ENCODE measurements at regions not wholly inside any gene's neighbourhood (a gene's known extent, or its start where the extent isn't known, plus 50 kb on each side); places are given as distances from the start of the nearest gene placed in this dataset.

DNA sequence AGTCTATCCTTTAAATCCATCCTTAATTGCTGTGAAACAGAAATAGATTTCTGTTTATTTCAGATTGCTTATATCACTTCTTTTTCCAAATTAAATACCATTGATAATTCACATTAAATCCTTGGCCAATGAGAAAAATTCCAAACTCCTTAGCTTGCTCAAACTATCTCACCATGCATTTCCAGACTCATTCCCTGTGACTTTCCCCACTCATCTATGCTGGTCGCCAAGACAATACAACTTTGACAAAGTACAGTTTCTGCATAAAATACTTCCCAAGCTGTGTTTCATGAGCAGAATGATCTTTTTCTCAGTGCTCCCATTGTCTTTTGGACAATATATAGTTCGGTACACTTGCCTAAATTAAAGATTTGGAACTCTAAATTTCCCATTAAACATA lies 575.6 kb downstream of the CPS1 start:
- TF ChIP-seq POLR2A (IDR thresholded peaks at IDR 0.05), result no peak
- TF ChIP-seq, protein P1, sequence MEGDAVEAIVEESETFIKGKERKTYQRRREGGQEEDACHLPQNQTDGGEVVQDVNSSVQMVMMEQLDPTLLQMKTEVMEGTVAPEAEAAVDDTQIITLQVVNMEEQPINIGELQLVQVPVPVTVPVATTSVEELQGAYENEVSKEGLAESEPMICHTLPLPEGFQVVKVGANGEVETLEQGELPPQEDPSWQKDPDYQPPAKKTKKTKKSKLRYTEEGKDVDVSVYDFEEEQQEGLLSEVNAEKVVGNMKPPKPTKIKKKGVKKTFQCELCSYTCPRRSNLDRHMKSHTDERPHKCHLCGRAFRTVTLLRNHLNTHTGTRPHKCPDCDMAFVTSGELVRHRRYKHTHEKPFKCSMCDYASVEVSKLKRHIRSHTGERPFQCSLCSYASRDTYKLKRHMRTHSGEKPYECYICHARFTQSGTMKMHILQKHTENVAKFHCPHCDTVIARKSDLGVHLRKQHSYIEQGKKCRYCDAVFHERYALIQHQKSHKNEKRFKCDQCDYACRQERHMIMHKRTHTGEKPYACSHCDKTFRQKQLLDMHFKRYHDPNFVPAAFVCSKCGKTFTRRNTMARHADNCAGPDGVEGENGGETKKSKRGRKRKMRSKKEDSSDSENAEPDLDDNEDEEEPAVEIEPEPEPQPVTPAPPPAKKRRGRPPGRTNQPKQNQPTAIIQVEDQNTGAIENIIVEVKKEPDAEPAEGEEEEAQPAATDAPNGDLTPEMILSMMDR (IDR thresholded peaks at IDR 0.05), result no peak
- TF ChIP-seq EP300 (IDR thresholded peaks at IDR 0.05), result no peak
- TF ChIP-seq POLR2AphosphoS5 (IDR thresholded peaks at IDR 0.05), result no peak

All from stomach (tissue), 4 donors.